OCI-LY3 (cell line): ENCODE measurements at regions not wholly inside any gene's neighbourhood (a gene's known extent, or its start where the extent isn't known, plus 50 kb on each side); places are given as distances from the start of the nearest gene placed in this dataset.

Experiments
- EZH2phosphoT487 ChIP-seq: fragments of 200-600 bp; shearing (Covaris generic); IDR thresholded peaks from 2 replicates; pipeline ENCODE4 v1.6.1; 2018; ENCODE audit warnings: antibody characterized with exemption, mixed run types, low read depth
- TF ChIP-seq, protein P1 (sequence below): fragments of 200-600, 300-600 bp; sonication (generic); IDR thresholded peaks from 2 replicates; pipeline ENCODE4 v1.5.1; 2014; ENCODE audit warnings: antibody characterized with exemption, low read length, low read depth

- TF ChIP-seq, protein P1, sequence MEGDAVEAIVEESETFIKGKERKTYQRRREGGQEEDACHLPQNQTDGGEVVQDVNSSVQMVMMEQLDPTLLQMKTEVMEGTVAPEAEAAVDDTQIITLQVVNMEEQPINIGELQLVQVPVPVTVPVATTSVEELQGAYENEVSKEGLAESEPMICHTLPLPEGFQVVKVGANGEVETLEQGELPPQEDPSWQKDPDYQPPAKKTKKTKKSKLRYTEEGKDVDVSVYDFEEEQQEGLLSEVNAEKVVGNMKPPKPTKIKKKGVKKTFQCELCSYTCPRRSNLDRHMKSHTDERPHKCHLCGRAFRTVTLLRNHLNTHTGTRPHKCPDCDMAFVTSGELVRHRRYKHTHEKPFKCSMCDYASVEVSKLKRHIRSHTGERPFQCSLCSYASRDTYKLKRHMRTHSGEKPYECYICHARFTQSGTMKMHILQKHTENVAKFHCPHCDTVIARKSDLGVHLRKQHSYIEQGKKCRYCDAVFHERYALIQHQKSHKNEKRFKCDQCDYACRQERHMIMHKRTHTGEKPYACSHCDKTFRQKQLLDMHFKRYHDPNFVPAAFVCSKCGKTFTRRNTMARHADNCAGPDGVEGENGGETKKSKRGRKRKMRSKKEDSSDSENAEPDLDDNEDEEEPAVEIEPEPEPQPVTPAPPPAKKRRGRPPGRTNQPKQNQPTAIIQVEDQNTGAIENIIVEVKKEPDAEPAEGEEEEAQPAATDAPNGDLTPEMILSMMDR: no peak
- TF ChIP-seq EZH2phosphoT487: no peak
Observed at GRCh38 chr1:182215764-182216163, 154.3 kb upstream of the ZNF648 start.
